Body of pancreas (tissue), 4 donors: ENCODE measurements at regions not wholly inside any gene's neighbourhood (a gene's known extent, or its start where the extent isn't known, plus 50 kb on each side); places are given as distances from the start of the nearest gene placed in this dataset.

Source experiments
- POLR2A ChIP-seq, 3 donors: fragments of 450-650 bp; IDR thresholded peaks; one replicate each; pipeline ENCODE4 v1.6.1; 2016; ENCODE audit warnings: antibody characterized with exemption in 3 of 3, mild to moderate bottlenecking in 2 of 3
- TF ChIP-seq, protein P1 (sequence below), 7 experiments: fragments of 450-650 bp in 4 of 7; fragments of 200-600 bp in 3 of 7; sonication (generic) in 3 of 7; IDR thresholded peaks; one replicate each; pipeline ENCODE4 v1.5.1; 2016 to 2019; ENCODE audit warnings: antibody characterized with exemption in 7 of 7

DNA sequence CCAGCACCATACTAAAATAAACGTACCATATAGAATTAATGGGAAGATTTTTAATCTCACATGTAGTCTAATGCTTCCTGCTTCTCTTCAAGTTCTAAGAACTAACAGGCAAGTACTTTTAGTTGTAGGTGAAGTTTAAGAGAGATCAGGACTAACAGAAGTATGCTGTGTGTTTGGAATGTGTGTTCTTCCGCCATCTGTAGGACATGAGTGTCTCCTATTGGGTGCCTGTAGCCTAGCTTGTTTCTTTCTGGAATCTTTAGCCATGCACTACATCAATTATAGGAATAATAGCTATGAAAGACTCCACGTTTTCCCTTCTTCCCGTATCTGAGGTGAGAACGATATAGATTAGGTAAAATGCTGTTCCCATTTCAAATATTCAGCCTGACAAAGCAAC lies 140.2 kb upstream of the AHR start:
- TF ChIP-seq, protein P1, sequence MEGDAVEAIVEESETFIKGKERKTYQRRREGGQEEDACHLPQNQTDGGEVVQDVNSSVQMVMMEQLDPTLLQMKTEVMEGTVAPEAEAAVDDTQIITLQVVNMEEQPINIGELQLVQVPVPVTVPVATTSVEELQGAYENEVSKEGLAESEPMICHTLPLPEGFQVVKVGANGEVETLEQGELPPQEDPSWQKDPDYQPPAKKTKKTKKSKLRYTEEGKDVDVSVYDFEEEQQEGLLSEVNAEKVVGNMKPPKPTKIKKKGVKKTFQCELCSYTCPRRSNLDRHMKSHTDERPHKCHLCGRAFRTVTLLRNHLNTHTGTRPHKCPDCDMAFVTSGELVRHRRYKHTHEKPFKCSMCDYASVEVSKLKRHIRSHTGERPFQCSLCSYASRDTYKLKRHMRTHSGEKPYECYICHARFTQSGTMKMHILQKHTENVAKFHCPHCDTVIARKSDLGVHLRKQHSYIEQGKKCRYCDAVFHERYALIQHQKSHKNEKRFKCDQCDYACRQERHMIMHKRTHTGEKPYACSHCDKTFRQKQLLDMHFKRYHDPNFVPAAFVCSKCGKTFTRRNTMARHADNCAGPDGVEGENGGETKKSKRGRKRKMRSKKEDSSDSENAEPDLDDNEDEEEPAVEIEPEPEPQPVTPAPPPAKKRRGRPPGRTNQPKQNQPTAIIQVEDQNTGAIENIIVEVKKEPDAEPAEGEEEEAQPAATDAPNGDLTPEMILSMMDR (IDR thresholded peaks at IDR 0.05) = peak in 4 of 7 experiments; percentile 16 to 41 (median 26)
- no peak for TF ChIP-seq POLR2A (IDR thresholded peaks at IDR 0.05)
